Activated CD4-positive, alpha-beta T cell treated with anti-CD3 and anti-CD28 coated beads, Interleukin-2, amount 10 ng/mL, durations not matched to agents 7 days and 5 days (primary cell): ENCODE measurements at regions not wholly inside any gene's neighbourhood (a gene's known extent, or its start where the extent isn't known, plus 50 kb on each side); places are given as distances from the start of the nearest gene placed in this dataset.

Experiments used
- CTCF ChIA-PET: fragments of 350-600 bp; sonication (Branson Sonifier 250); formaldehyde crosslinking; loops from one replicate; lab custom pipeline; 2021; ENCODE audit warnings: antibody characterized with exemption; lab: Charles Lee
- POLR2A ChIA-PET: fragments of 350-600 bp; sonication (Branson Sonifier 250); formaldehyde crosslinking; loops from one replicate; lab custom pipeline; 2021; ENCODE audit warnings: antibody characterized with exemption; lab: Charles Lee
- DNase-seq: peaks from one replicate; pipeline ENCODE4 v3.0.0-alpha.2; 2020
- H3K27ac Mint-ChIP-seq: one replicate; pipeline ENCODE4 v1.8.0; 2021; ENCODE audit warnings: mild to moderate bottlenecking, moderate library complexity, mixed read lengths
- H3K27me3 Mint-ChIP-seq: one replicate; pipeline ENCODE4 v1.8.0; 2021; ENCODE audit warnings: mixed read lengths
- H3K36me3 Mint-ChIP-seq: one replicate; pipeline ENCODE4 v1.8.0; 2021; ENCODE audit warnings: low read depth, mixed read lengths
- H3K4me1 Mint-ChIP-seq: one replicate; pipeline ENCODE4 v1.8.0; 2021; ENCODE audit warnings: mixed read lengths
- H3K4me3 Mint-ChIP-seq: one replicate; pipeline ENCODE4 v1.8.0; 2021; ENCODE audit warnings: mild to moderate bottlenecking, moderate library complexity, mixed read lengths
- H3K9me3 Mint-ChIP-seq: one replicate; pipeline ENCODE4 v1.8.0; 2021; ENCODE audit warnings: mixed read lengths

GRCh38 chr2:16615687-16616615 is 49.7 kb downstream of the CYRIA start:
- Mint-ChIP-seq H3K27ac (no peak overlapping the region), H3K36me3 (no peaks in the 10 kb centered on the region), H3K9me3 (no peaks in the 10 kb centered on the region), H3K27me3 (peaks cover 7% of the 10 kb centered on the region), H3K4me3 (no peak overlapping the region), H3K4me1 (no peaks in the 10 kb centered on the region)
- DNase-seq = no peak
- POLR2A ChIA-PET = no interaction called here
- CTCF ChIA-PET = interaction anchor here (0.7 to 1.1 kb wide), 2 partner anchors 8 to 141 kb away, joined by 3 read pairs; no protein-coding TSS in a partner anchor

DNA sequence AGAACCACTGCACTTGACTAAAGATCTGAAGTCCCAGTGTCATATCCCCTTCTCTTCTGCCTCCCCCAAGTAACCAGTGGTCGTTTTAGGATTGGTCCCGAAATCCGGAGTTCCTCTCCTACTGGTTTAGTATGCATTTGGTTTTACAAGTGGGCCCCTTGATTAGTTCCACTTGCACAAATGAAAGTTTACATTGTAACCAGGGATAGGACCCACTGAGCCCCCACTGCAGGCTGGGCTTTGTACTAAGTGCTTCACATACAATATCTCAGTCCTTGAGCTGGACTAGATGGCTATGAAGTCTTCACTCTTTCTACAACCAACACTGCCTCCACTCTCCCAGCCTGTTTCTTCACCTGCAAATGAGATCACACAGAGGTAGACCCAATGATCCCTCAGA is 50.4 kb downstream of the CYRIA start:
- no peak overlapping the region for H3K4me3 Mint-ChIP-seq
- CTCF ChIA-PET = interaction anchor here (0.7 kb wide), 1 partner anchor 141 kb away, joined by 3 read pairs; no protein-coding TSS in a partner anchor
- no peaks in the 10 kb centered on the region for H3K36me3 Mint-ChIP-seq
- H3K4me1 Mint-ChIP-seq = no peaks in the 10 kb centered on the region
- POLR2A ChIA-PET = no interaction called here
- no peak for DNase-seq
- no peak overlapping the region for H3K27ac Mint-ChIP-seq
- H3K27me3 Mint-ChIP-seq = peaks cover 7% of the 10 kb centered on the region
- H3K9me3 Mint-ChIP-seq = no peaks in the 10 kb centered on the region

GRCh38 chr2:16614314-16614860 is 51.2 kb downstream of the CYRIA start:
- no peak for DNase-seq
- no peaks in the 10 kb centered on the region for H3K9me3 Mint-ChIP-seq
- CTCF ChIA-PET = interaction anchor here (2.1 kb wide), 1 partner anchor 9 kb away, joined by 7 read pairs; no protein-coding TSS in a partner anchor
- no peak overlapping the region for H3K27ac Mint-ChIP-seq
- H3K36me3 Mint-ChIP-seq = no peaks in the 10 kb centered on the region
- no peaks in the 10 kb centered on the region for H3K4me1 Mint-ChIP-seq
- peaks cover 7% of the 10 kb centered on the region for H3K27me3 Mint-ChIP-seq
- no peak overlapping the region for H3K4me3 Mint-ChIP-seq
- POLR2A ChIA-PET = no interaction called here

DNA sequence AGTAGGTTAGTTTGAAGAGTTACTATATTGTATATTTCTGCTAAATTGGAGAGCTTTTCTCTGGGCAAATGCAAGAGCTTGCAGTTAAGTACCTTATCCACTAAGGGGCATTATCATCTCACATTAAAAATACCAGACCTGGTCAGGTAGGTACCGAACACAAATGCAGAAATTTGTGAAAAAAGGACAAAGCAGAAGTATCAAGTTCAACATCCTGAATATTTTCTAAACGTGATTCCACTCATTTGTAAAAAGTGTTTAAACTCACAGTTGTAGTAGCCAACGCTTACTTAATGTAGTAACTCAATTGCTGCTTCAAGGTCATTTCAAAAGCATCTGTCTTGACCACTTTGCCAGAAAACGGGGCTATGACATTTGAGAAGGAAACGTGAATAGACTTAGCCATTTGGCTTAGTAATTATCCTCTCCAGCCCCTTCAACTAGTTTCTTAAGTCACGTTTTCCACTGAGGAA is 52.1 kb downstream of the CYRIA start:
- no peaks in the 10 kb centered on the region for H3K36me3 Mint-ChIP-seq
- POLR2A ChIA-PET = no interaction called here
- no peak overlapping the region for H3K27ac Mint-ChIP-seq

DNA sequence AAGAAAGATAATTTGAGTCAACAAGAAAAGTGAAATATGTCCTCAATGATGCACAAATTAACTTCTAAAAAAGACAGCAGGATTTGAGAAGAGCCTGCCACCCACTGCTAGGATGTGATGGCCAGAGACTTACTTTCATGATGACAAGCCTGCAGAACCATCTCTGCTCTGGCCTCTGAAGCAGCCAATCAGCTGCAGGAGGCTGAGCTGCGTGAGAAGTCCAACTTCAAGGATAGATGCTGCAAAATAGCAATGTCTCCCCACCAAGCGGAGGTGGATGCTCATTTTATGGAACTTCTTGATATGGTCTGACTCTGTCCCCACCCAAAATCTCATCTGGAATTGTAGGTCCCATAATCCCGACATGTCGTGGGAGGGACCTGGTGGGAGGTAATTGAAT is 53.1 kb downstream of the CYRIA start:
- ChIA-PET CTCF (interaction anchor here (1.0 to 2.1 kb wide), 2 partner anchors 11 to 33 kb away, joined by 3 to 7 read pairs; no protein-coding TSS in a partner anchor), POLR2A (no interaction called here)
- Mint-ChIP-seq H3K36me3 (no peaks in the 10 kb centered on the region), H3K27me3 (peaks cover 7% of the 10 kb centered on the region), H3K9me3 (no peaks in the 10 kb centered on the region), H3K4me1 (peaks cover 8% of the 10 kb centered on the region), H3K27ac (no peak overlapping the region), H3K4me3 (no peak overlapping the region)
- DNase-seq = no peak

More for the DNA sequence above, 52.1 kb downstream of the CYRIA start:
- no peaks in the 10 kb centered on the region for H3K9me3 Mint-ChIP-seq
- CTCF ChIA-PET = interaction anchor here (0.6 to 2.1 kb wide), 3 partner anchors 10 to 76 kb away, joined by 3 to 7 read pairs (median 3); no protein-coding TSS in a partner anchor
- peaks cover 7% of the 10 kb centered on the region for H3K27me3 Mint-ChIP-seq
- H3K4me3 Mint-ChIP-seq = no peak overlapping the region
- peaks cover 4% of the 10 kb centered on the region for H3K4me1 Mint-ChIP-seq
- DNase-seq = no peak

DNA sequence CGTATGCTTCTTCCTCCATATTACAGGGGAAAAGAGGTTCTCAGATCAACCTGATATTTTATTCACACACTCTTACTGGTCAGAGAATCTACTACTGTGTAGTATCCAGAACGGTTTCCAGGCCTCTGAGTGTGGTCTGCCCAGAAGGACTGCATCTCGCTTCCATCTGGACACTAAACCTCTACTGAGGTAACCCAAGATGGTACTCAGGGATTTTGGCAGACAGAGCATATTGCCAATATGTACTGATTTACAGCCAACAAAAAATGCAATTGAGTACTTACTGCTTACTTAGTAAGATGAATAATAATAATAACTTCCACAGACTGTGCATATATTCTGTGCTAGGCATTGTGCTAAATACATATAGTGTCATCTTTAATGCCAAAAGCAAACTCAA is 55.8 kb downstream of the CYRIA start:
- POLR2A ChIA-PET = no interaction called here
- H3K36me3 Mint-ChIP-seq = no peaks in the 10 kb centered on the region
- CTCF ChIA-PET = interaction anchor here (1.5 kb wide), 1 partner anchor 42 kb away, joined by 4 read pairs; no protein-coding TSS in a partner anchor
- no peak overlapping the region for H3K4me3 Mint-ChIP-seq
- no peak overlapping the region for H3K27ac Mint-ChIP-seq
- H3K9me3 Mint-ChIP-seq = no peaks in the 10 kb centered on the region
- peaks cover 8% of the 10 kb centered on the region for H3K4me1 Mint-ChIP-seq
- peaks cover 10% of the 10 kb centered on the region for H3K27me3 Mint-ChIP-seq
- no peak for DNase-seq

GRCh38 chr2:16608661-16609643 is 56.7 kb downstream of the CYRIA start:
- ChIA-PET CTCF (interaction anchor here (0.8 to 1.5 kb wide), 8 partner anchors 8 to 136 kb away, joined by 3 to 4 read pairs (median 3); no protein-coding TSS in a partner anchor), POLR2A (no interaction called here)
- H3K36me3 Mint-ChIP-seq = no peaks in the 10 kb centered on the region
- peak; percentile 89 for DNase-seq
- H3K9me3 Mint-ChIP-seq = no peaks in the 10 kb centered on the region
- H3K27ac Mint-ChIP-seq = peak overlapping the region; percentile 88
- H3K4me1 Mint-ChIP-seq = peaks cover 8% of the 10 kb centered on the region
- H3K27me3 Mint-ChIP-seq = peaks cover 8% of the 10 kb centered on the region
- H3K4me3 Mint-ChIP-seq = peak overlapping the region; percentile 76

GRCh38 chr2:16607301-16607700 is 58.3 kb downstream of the CYRIA start:
- H3K4me1 Mint-ChIP-seq = peaks cover 8% of the 10 kb centered on the region
- DNase-seq = no peak
- no peak overlapping the region for H3K27ac Mint-ChIP-seq
- H3K27me3 Mint-ChIP-seq = peaks cover 6% of the 10 kb centered on the region
- H3K4me3 Mint-ChIP-seq = no peak overlapping the region
- POLR2A ChIA-PET = no interaction called here
- CTCF ChIA-PET = interaction anchor here (0.6 kb wide), 1 partner anchor 927 kb away, joined by 4 read pairs; no protein-coding TSS in a partner anchor
- no peaks in the 10 kb centered on the region for H3K36me3 Mint-ChIP-seq
- H3K9me3 Mint-ChIP-seq = no peaks in the 10 kb centered on the region

DNA sequence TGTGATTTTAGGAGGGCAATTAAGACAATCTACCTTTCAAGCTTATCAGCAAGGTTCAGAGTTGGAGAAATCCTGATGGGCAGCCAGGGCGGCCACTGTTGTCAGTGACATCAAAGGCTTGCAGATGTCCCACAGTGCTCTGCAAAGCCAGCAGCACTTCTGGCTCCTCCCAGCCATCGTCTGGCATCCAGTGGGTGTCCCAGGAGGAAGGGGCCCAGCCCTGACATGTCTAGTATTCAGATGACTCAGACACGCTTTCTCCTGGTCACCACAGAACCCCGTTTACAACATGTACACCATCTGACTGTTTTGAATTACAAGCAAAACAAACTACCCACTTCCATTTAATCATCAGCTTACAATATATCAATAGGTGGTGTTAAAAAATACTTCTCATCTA is 61.4 kb downstream of the CYRIA start:
- CTCF ChIA-PET = no interaction called here
- Mint-ChIP-seq H3K9me3 (no peaks in the 10 kb centered on the region), H3K4me3 (no peak overlapping the region), H3K36me3 (no peaks in the 10 kb centered on the region), H3K4me1 (peaks cover 8% of the 10 kb centered on the region), H3K27ac (no peak overlapping the region), H3K27me3 (peaks cover 2% of the 10 kb centered on the region)
- POLR2A ChIA-PET = no interaction called here
- no peak for DNase-seq

- Mint-ChIP-seq H3K4me3 (no peak overlapping the region), H3K4me1 (no peaks in the 10 kb centered on the region), H3K9me3 (no peaks in the 10 kb centered on the region), H3K27ac (no peak overlapping the region), H3K36me3 (no peaks in the 10 kb centered on the region), H3K27me3 (no peaks in the 10 kb centered on the region)
- POLR2A ChIA-PET = interaction anchor here (0.6 kb wide), 1 partner anchor 185 kb away, joined by 4 read pairs; no protein-coding TSS in a partner anchor
- CTCF ChIA-PET = no interaction called here
- no peak for DNase-seq
Observed at GRCh38 chr2:16591370-16591933, 74.2 kb downstream of the CYRIA start.

DNA sequence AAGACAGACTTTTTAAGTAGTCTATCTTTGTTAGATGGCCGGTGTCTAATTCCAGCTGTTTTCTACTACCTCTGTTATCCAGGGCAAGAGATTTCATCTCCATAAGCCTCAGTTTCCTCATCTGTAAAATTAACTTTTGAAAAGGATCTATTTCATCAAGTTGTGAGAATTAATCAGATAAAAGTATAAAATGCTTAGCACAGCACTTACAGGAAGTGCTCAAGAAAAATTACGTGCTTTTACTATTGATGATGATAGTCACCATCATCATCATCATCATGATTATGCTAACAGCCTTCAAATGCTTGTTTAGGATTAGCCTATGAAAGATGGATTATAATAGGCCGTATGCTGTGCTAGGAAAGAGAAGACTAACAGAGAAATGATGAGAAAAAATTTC is 76.2 kb downstream of the CYRIA start:
- Mint-ChIP-seq H3K9me3 (no peaks in the 10 kb centered on the region), H3K4me1 (no peaks in the 10 kb centered on the region), H3K4me3 (no peak overlapping the region), H3K36me3 (no peaks in the 10 kb centered on the region), H3K27ac (no peak overlapping the region), H3K27me3 (no peaks in the 10 kb centered on the region)
- no peak for DNase-seq
- ChIA-PET POLR2A (no interaction called here), CTCF (no interaction called here)

DNA sequence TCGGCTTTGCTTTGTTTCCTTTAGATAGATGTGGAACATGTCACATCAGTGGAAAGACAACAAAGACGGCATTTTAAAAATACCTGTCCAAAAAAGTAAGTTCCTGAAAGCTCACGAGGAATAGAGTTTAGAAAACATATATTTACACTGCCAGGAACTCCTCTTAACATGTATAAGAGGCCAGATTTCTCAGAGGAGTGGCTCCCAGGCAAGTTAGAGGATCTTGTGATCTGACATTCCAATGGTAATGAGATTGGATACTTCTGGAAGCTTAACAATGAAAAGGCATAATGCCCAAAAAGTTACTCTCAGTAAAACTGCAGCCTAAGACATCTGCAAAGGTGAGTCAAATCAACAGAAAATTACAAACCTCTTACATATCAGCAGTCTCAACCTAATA is 77.1 kb downstream of the CYRIA start:
- Mint-ChIP-seq H3K4me1 (no peaks in the 10 kb centered on the region), H3K27ac (no peak overlapping the region), H3K36me3 (no peaks in the 10 kb centered on the region), H3K4me3 (no peak overlapping the region), H3K9me3 (no peaks in the 10 kb centered on the region), H3K27me3 (no peaks in the 10 kb centered on the region)
- DNase-seq = no peak
- POLR2A ChIA-PET = no interaction called here
- CTCF ChIA-PET = no interaction called here
